ENCODE measurements at regions not wholly inside any gene's neighbourhood (a gene's known extent, or its start where the extent isn't known, plus 50 kb on each side); places are given as distances from the start of the nearest gene placed in this dataset.

DNA sequence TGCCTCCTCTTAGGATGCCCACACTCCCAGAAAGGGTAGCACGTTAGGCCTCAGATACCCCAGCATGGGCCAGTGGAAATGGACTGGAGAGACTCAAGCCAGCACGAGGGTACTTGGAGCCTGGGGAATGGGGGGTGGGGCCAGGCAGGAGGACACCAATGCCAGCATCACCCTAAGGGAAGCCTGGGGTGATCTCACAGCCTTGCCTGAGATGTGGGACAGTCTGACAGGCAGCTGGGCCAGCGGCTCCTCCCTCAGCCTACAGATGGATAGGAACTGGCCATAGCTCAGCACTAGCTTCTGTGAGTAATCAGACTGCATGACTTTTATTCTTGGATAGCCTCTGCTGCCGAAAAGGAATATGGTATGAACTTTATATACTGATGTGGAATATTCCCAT, 59.6 kb upstream of the MRPS22 start:
- DNase-seq = no peak
- H3K27me3 ChIP-seq = no peaks in the 10 kb centered on the region
- H3K4me3 ChIP-seq = no peak overlapping the region
- no peaks in the 10 kb centered on the region for H3K4me1 ChIP-seq
- WGBS, 2 donors (ENCODE audit: low coverage in 1 of 2) = 60 to 88% methylated on average over 1 to 4 of the region's 4 CpGs
- TF ChIP-seq EP300 (IDR thresholded peaks at IDR 0.05; ENCODE audit: low read depth) (no peak), CTCF (IDR thresholded peaks at IDR 0.05) (no peak)
- H3K36me3 ChIP-seq = no peaks in the 10 kb centered on the region
- in situ Hi-C loops (cut with MboI; ENCODE audit: low pct_ligation_motif_present in 1 of 4, low pct_unique_long_range_greater_than_20kb in 1 of 4, low sequenced_read_pairs in 3 of 4) (no loop called here), intact Hi-C loops (cut with DNase I; ENCODE audit: low total_unique reads) (no loop called here)
- H3K27ac ChIP-seq = no peak overlapping the region
- no peaks in the 10 kb centered on the region for H3K9me3 ChIP-seq

DNA sequence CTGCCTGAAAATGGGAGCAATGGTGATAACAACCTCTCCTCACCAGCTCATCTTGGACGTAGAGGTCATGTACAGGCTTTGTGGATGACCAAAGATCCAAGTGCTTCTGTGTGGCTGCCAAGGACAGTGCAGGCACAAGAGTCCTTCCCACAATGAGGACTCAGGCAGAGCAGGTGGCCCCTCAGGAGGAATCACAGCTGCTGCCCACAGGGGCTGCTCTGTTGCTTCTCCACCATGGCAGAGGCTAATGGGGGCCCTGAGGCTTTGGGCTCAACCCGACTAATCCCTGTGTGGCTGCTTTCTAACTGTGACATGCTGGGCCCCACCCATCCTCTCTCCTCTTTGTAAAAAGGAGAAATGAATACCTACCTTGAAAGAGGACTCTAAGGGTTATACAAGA, 58.1 kb upstream of the MRPS22 start:
- DNase-seq = no peak
- intact Hi-C loops (cut with DNase I; ENCODE audit: low total_unique reads) = no loop called here
- no peaks in the 10 kb centered on the region for H3K27me3 ChIP-seq
- in situ Hi-C loops (cut with MboI; ENCODE audit: low pct_ligation_motif_present in 1 of 4, low pct_unique_long_range_greater_than_20kb in 1 of 4, low sequenced_read_pairs in 3 of 4) = no loop called here
- H3K36me3 ChIP-seq = no peaks in the 10 kb centered on the region
- no peak overlapping the region for H3K4me3 ChIP-seq
- WGBS, 2 donors (ENCODE audit: low coverage in 1 of 2) = 78% methylated on average over 2 of the region's 2 CpGs; no CpG with 5 or more reads in 1 of the 2 donors
- H3K27ac ChIP-seq = no peak overlapping the region
- no peaks in the 10 kb centered on the region for H3K4me1 ChIP-seq
- no peaks in the 10 kb centered on the region for H3K9me3 ChIP-seq
- no peak for TF ChIP-seq EP300 (IDR thresholded peaks at IDR 0.05; ENCODE audit: low read depth)
- TF ChIP-seq CTCF (IDR thresholded peaks at IDR 0.05) = no peak
- TF ChIP-seq POLR2A (IDR thresholded peaks at IDR 0.05) = no peak

DNA sequence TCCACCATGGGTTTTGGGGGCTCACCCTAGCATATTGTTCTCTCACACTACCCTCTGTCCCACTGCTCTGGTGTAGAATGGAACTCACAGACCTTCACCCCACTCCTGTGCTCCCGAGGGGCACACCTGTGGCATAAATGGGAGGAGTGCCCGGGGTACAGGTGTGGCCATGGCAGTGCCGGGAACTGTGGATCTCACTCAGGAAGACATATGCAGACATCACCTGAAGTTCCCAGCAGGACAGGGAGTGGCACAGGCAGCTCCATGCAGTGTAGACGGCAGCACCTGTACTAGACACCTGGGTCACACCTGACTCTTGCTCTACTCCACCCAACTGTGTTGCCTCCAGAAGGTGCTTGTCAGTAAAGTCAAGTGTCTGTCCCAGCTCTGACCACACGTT, 57.6 kb upstream of the MRPS22 start:
- intact Hi-C loops (cut with DNase I; ENCODE audit: low total_unique reads) (no loop called here), in situ Hi-C loops (cut with MboI; ENCODE audit: low pct_ligation_motif_present in 1 of 4, low pct_unique_long_range_greater_than_20kb in 1 of 4, low sequenced_read_pairs in 3 of 4) (no loop called here)
- no peaks in the 10 kb centered on the region for H3K9me3 ChIP-seq
- H3K27me3 ChIP-seq = no peaks in the 10 kb centered on the region
- H3K4me1 ChIP-seq = no peaks in the 10 kb centered on the region
- DNase-seq = no peak
- TF ChIP-seq CTCF (IDR thresholded peaks at IDR 0.05) = no peak
- TF ChIP-seq POLR2A (IDR thresholded peaks at IDR 0.05) = no peak
- no peak for TF ChIP-seq EP300 (IDR thresholded peaks at IDR 0.05; ENCODE audit: low read depth)
- TF ChIP-seq POLR2AphosphoS5 (IDR thresholded peaks at IDR 0.05) = no peak
- no peaks in the 10 kb centered on the region for H3K36me3 ChIP-seq
- WGBS, 2 donors (ENCODE audit: low coverage in 1 of 2) = 63% methylated on average over 5 of the region's 5 CpGs; no CpG with 5 or more reads in 1 of the 2 donors
- H3K27ac ChIP-seq = no peak overlapping the region
- H3K4me3 ChIP-seq = no peak overlapping the region

GRCh38 chr3:139286825-139287224, 57.0 kb upstream of the MRPS22 start:
- Histone ChIP-seq H3K27ac (no peak overlapping the region), H3K4me1 (no peaks in the 10 kb centered on the region), H3K27me3 (no peaks in the 10 kb centered on the region), H3K9me3 (no peaks in the 10 kb centered on the region), H3K36me3 (no peaks in the 10 kb centered on the region), H3K4me3 (no peak overlapping the region)
- intact Hi-C loops (cut with DNase I; ENCODE audit: low total_unique reads) = no loop called here
- no peak for DNase-seq
- in situ Hi-C loops (cut with MboI; ENCODE audit: low pct_ligation_motif_present in 1 of 4, low pct_unique_long_range_greater_than_20kb in 1 of 4, low sequenced_read_pairs in 3 of 4) = no loop called here
- TF ChIP-seq POLR2AphosphoS5 (IDR thresholded peaks at IDR 0.05) (no peak), EP300 (IDR thresholded peaks at IDR 0.05; ENCODE audit: low read depth) (no peak), POLR2A (IDR thresholded peaks at IDR 0.05) (no peak), CTCF (IDR thresholded peaks at IDR 0.05) (no peak)
- WGBS, 2 donors (ENCODE audit: low coverage in 1 of 2) = 69% methylated on average over 7 of the region's 7 CpGs; no CpG with 5 or more reads in 1 of the 2 donors
